MCF 10A (cell line): ENCODE measurements at regions not wholly inside any gene's neighbourhood (a gene's known extent, or its start where the extent isn't known, plus 50 kb on each side); places are given as distances from the start of the nearest gene placed in this dataset.

Experiments used
- BruUV-seq: library from RNA; stranded (reverse); fragments of 400-500 nt; replicated peaks from 2 replicates; lab custom pipeline; 2021; lab: Mats Ljungman, UMichigan
- CTCF ChIA-PET: fragments of 300-600 bp; sonication (Branson Sonifier 250); formaldehyde crosslinking; extraction: SDS; loops from one replicate; lab custom pipeline; 2021; ENCODE audit warnings: antibody characterized with exemption, inconsistent platforms; lab: Yijun Ruan, JAX
- POLR2A ChIA-PET: fragments of 300-600, 350-650 bp; sonication (Branson Sonifier 250); formaldehyde crosslinking; extraction: SDS; loops from one replicate; lab custom pipeline; 2020; ENCODE audit warnings: antibody characterized with exemption, inconsistent platforms; lab: Yijun Ruan, JAX
- DNase-seq: peaks from one replicate; pipeline ENCODE4 v3.0.0-alpha.2; 2018; ENCODE audit not compliant: unreplicated experiment
- H3K27ac Mint-ChIP-seq: one replicate; pipeline ENCODE4 v1.8.0; 2022; ENCODE audit warnings: mild to moderate bottlenecking, low read depth, mixed read lengths; ENCODE audit not compliant: unreplicated experiment
- H3K27me3 Mint-ChIP-seq: one replicate; pipeline ENCODE4 v1.8.0; 2022; ENCODE audit warnings: mixed read lengths; ENCODE audit not compliant: insufficient read depth, unreplicated experiment
- H3K36me3 Mint-ChIP-seq: one replicate; pipeline ENCODE4 v1.8.0; 2022; ENCODE audit warnings: mild to moderate bottlenecking, moderate library complexity, mixed read lengths; ENCODE audit not compliant: insufficient read depth, unreplicated experiment
- H3K4me1 Mint-ChIP-seq: one replicate; pipeline ENCODE4 v1.8.0; 2022; ENCODE audit warnings: mixed read lengths; ENCODE audit not compliant: insufficient read depth, unreplicated experiment
- H3K4me3 Mint-ChIP-seq: one replicate; pipeline ENCODE4 v1.8.0; 2022; ENCODE audit warnings: mild to moderate bottlenecking, moderate library complexity, mixed read lengths; ENCODE audit not compliant: unreplicated experiment
- H3K9me3 Mint-ChIP-seq: one replicate; pipeline ENCODE4 v1.8.0; 2022; ENCODE audit warnings: mixed read lengths; ENCODE audit not compliant: unreplicated experiment
- CTCF ChIP-seq: fragments of 200-600 bp; IDR thresholded peaks from one replicate; pipeline ENCODE4 v1.8.0; 2022; ENCODE audit warnings: antibody characterized with exemption, mild to moderate bottlenecking; ENCODE audit not compliant: unreplicated experiment
- intact Hi-C: fragments of 100-400 bp; cut with micrococcal nuclease; formaldehyde crosslinking; loops from 2 replicates; pipeline ENCODE4 v1.14.1; 2022

- H3K27me3 Mint-ChIP-seq = no peaks in the 10 kb centered on the region
- no peak for TF ChIP-seq CTCF
These were observed 137.6 kb upstream of the RET start for GRCh38 chr10:42939237-42939636.

GRCh38 chr10:42939685-42940366 lies 137.0 kb upstream of the RET start:
- CTCF ChIA-PET = no interaction called here

More at GRCh38 chr10:42939237-42939636, 137.6 kb upstream of the RET start:
- peaks cover 20% of the 10 kb centered on the region for H3K9me3 Mint-ChIP-seq
- no peak for DNase-seq
- no peak overlapping the region for H3K4me3 Mint-ChIP-seq
- peaks cover 4% of the 10 kb centered on the region for H3K36me3 Mint-ChIP-seq
- H3K27ac Mint-ChIP-seq = no peak overlapping the region
- intact Hi-C loops = no loop called here
- H3K4me1 Mint-ChIP-seq = no peaks in the 10 kb centered on the region
- no TSS peak for BruUV-seq
- ChIA-PET POLR2A (no interaction called here), CTCF (no interaction called here)

GRCh38 chr10:42940487-42941294 lies 136.2 kb upstream of the RET start:
- intact Hi-C loops = no loop called here
- ChIA-PET CTCF (interaction anchor here (0.6 kb wide), 1 partner anchor 10 kb away, joined by 5 read pairs; no protein-coding TSS in a partner anchor), POLR2A (no interaction called here)
- peaks cover 20% of the 10 kb centered on the region for H3K9me3 Mint-ChIP-seq
- BruUV-seq = no TSS peak
- no peak overlapping the region for H3K27ac Mint-ChIP-seq
- no peaks in the 10 kb centered on the region for H3K27me3 Mint-ChIP-seq
- peaks cover 4% of the 10 kb centered on the region for H3K36me3 Mint-ChIP-seq
- DNase-seq = no peak
- H3K4me3 Mint-ChIP-seq = no peak overlapping the region
- H3K4me1 Mint-ChIP-seq = no peaks in the 10 kb centered on the region
- TF ChIP-seq CTCF = no peak

More at GRCh38 chr10:42939685-42940366, 137.0 kb upstream of the RET start:
- no peaks in the 10 kb centered on the region for H3K27me3 Mint-ChIP-seq
- H3K27ac Mint-ChIP-seq = no peak overlapping the region
- H3K9me3 Mint-ChIP-seq = peaks cover 20% of the 10 kb centered on the region
- H3K4me3 Mint-ChIP-seq = no peak overlapping the region
- BruUV-seq = no TSS peak
- intact Hi-C loops = no loop called here
- H3K36me3 Mint-ChIP-seq = peaks cover 4% of the 10 kb centered on the region
- DNase-seq = no peak
- H3K4me1 Mint-ChIP-seq = no peaks in the 10 kb centered on the region
- POLR2A ChIA-PET = no interaction called here
- TF ChIP-seq CTCF = no peak

GRCh38 chr10:42941295-42941644 lies 135.6 kb upstream of the RET start:
- ChIA-PET CTCF (interaction anchor here (0.6 kb wide), 1 partner anchor 11 kb away, joined by 5 read pairs; no protein-coding TSS in a partner anchor), POLR2A (no interaction called here)
- H3K36me3 Mint-ChIP-seq = peaks cover 4% of the 10 kb centered on the region
- no peak for DNase-seq
- BruUV-seq = no TSS peak
- no peak overlapping the region for H3K4me3 Mint-ChIP-seq
- intact Hi-C loops = no loop called here
- peaks cover 20% of the 10 kb centered on the region for H3K9me3 Mint-ChIP-seq
- no peak overlapping the region for H3K27ac Mint-ChIP-seq
- H3K4me1 Mint-ChIP-seq = no peaks in the 10 kb centered on the region
- TF ChIP-seq CTCF = no peak
- H3K27me3 Mint-ChIP-seq = no peaks in the 10 kb centered on the region
